ENCODE measurements at regions not wholly inside any gene's neighbourhood (a gene's known extent, or its start where the extent isn't known, plus 50 kb on each side); places are given as distances from the start of the nearest gene placed in this dataset.

- H3K9me3 ChIP-seq (ENCODE audit: low read length): no peaks in the 10 kb centered on the region
- H3K4me2 ChIP-seq (ENCODE audit: low read length): no peak overlapping the region
- H3K79me2 ChIP-seq (replicated peaks; ENCODE audit: insufficient read depth, low read length): no peaks in the 10 kb centered on the region
- TF ChIP-seq EZH2 (IDR thresholded peaks at IDR 0.05; ENCODE audit: borderline replicate concordance, insufficient read depth, low read length, poor library complexity, severe bottlenecking) (no peak), CTCF (IDR thresholded peaks at IDR 0.05; ENCODE audit: poor library complexity, severe bottlenecking) (no peak), MXI1 (conservative IDR thresholded peaks at IDR 0.05; ENCODE audit: poor library complexity, severe bottlenecking) (no peak)
- H2AFZ ChIP-seq (ENCODE audit: low read depth, low read length): no peak overlapping the region
- H4K20me1 ChIP-seq (ENCODE audit: insufficient read depth): no peaks in the 10 kb centered on the region
- no peak overlapping the region for H3K4me3 ChIP-seq (ENCODE audit: low read length)
- no peaks in the 10 kb centered on the region for H3F3A ChIP-seq (ENCODE audit: insufficient read depth, low read length, poor library complexity, severe bottlenecking)
- H3K27ac ChIP-seq (ENCODE audit: low read length): no peak overlapping the region
- no peaks in the 10 kb centered on the region for H3K27me3 ChIP-seq (ENCODE audit: insufficient read depth, low read depth, low read length)
- no peaks in the 10 kb centered on the region for H3K36me3 ChIP-seq (ENCODE audit: insufficient read depth, low read length)
- H3K9me2 ChIP-seq (ENCODE audit: insufficient read depth, low read length): no peaks in the 10 kb centered on the region
- H3K9ac ChIP-seq (ENCODE audit: low read length): no peak overlapping the region
Observed at GRCh38 chr1:238350471-238350870, 459.7 kb upstream of the ZP4 start.

- Histone ChIP-seq H4K20me1 (ENCODE audit: insufficient read depth) (no peaks in the 10 kb centered on the region), H3K9me2 (ENCODE audit: insufficient read depth, low read length) (no peaks in the 10 kb centered on the region), H3K4me3 (ENCODE audit: low read length) (no peak overlapping the region), H2AFZ (ENCODE audit: low read depth, low read length) (no peak overlapping the region), H3K4me2 (ENCODE audit: low read length) (no peak overlapping the region), H3K27me3 (ENCODE audit: insufficient read depth, low read depth, low read length) (no peaks in the 10 kb centered on the region), H3K79me2 (replicated peaks; ENCODE audit: insufficient read depth, low read length) (no peaks in the 10 kb centered on the region), H3K9me3 (ENCODE audit: low read length) (no peaks in the 10 kb centered on the region), H3K9ac (ENCODE audit: low read length) (no peak overlapping the region), H3K36me3 (ENCODE audit: insufficient read depth, low read length) (no peaks in the 10 kb centered on the region), H3F3A (ENCODE audit: insufficient read depth, low read length, poor library complexity, severe bottlenecking) (no peaks in the 10 kb centered on the region), H3K27ac (ENCODE audit: low read length) (no peak overlapping the region)
- no peak for TF ChIP-seq EZH2 (IDR thresholded peaks at IDR 0.05; ENCODE audit: borderline replicate concordance, insufficient read depth, low read length, poor library complexity, severe bottlenecking)
Observed at GRCh38 chr1:238346340-238346739, 455.6 kb upstream of the ZP4 start.

- no peak overlapping the region for H3K4me2 ChIP-seq (ENCODE audit: low read length)
- no peaks in the 10 kb centered on the region for H3K9me3 ChIP-seq (ENCODE audit: low read length)
- H3K9ac ChIP-seq (ENCODE audit: low read length): no peak overlapping the region
- H3K4me3 ChIP-seq (ENCODE audit: low read length): no peak overlapping the region
- no peaks in the 10 kb centered on the region for H3F3A ChIP-seq (ENCODE audit: insufficient read depth, low read length, poor library complexity, severe bottlenecking)
- H3K9me2 ChIP-seq (ENCODE audit: insufficient read depth, low read length): no peaks in the 10 kb centered on the region
- no peaks in the 10 kb centered on the region for H4K20me1 ChIP-seq (ENCODE audit: insufficient read depth)
- no peak overlapping the region for H3K27ac ChIP-seq (ENCODE audit: low read length)
- H3K36me3 ChIP-seq (ENCODE audit: insufficient read depth, low read length): no peaks in the 10 kb centered on the region
- no peaks in the 10 kb centered on the region for H3K27me3 ChIP-seq (ENCODE audit: insufficient read depth, low read depth, low read length)
- no peaks in the 10 kb centered on the region for H3K79me2 ChIP-seq (replicated peaks; ENCODE audit: insufficient read depth, low read length)
- TF ChIP-seq EP300 (conservative IDR thresholded peaks at IDR 0.05; ENCODE audit: poor library complexity, severe bottlenecking) (no peak), EZH2 (IDR thresholded peaks at IDR 0.05; ENCODE audit: borderline replicate concordance, insufficient read depth, low read length, poor library complexity, severe bottlenecking) (no peak), MXI1 (conservative IDR thresholded peaks at IDR 0.05; ENCODE audit: poor library complexity, severe bottlenecking) (no peak), SMC3 (conservative IDR thresholded peaks at IDR 0.05; ENCODE audit: poor library complexity) (no peak), TAF1 (IDR thresholded peaks at IDR 0.05; ENCODE audit: low read depth) (no peak), RAD21 (conservative IDR thresholded peaks at IDR 0.05) (no peak), REST (IDR thresholded peaks at IDR 0.05; ENCODE audit: borderline replicate concordance) (no peak), POLR2AphosphoS5 (IDR thresholded peaks at IDR 0.05) (no peak), CTCF (IDR thresholded peaks at IDR 0.05; ENCODE audit: poor library complexity, severe bottlenecking) (no peak)
- H2AFZ ChIP-seq (ENCODE audit: low read depth, low read length): no peak overlapping the region
Observed at GRCh38 chr1:238345837-238346236, 455.1 kb upstream of the ZP4 start.

Data from neural cell (in vitro differentiated cells).